Dedifferentiated amniotic fluid mesenchymal stem cell (primary cell): ENCODE measurements at regions not wholly inside any gene's neighbourhood (a gene's known extent, or its start where the extent isn't known, plus 50 kb on each side); places are given as distances from the start of the nearest gene placed in this dataset.

Source experiments
- DNase-seq: peaks from one replicate; pipeline ENCODE4 v3.0.0-alpha.2; 2016; ENCODE audit errors: extremely low spot score

- no peak for DNase-seq
Measured at GRCh38 chr9:31612336-31613030, 772.0 kb upstream of the ACO1 start.

DNA sequence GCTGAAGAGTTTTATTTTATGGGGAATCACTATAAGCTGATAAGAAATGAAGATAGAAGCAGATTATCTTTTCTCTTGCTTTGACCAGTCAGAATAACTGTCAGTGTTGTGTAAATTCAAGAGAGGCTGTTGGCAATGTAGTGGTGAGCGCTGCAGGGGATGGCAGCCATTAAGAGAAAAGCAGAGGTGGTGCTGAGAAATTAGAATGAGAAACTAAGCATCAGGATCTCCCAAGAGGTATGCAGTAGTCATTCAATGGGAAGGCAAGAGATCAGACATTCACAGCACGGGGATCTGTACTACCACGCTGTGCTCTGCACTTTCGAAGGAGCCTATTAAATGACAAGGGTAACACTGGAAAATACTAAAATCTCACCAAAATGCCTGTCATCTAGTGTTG, 768.5 kb upstream of the ACO1 start:
- no peak for DNase-seq

GRCh38 chr9:31623511-31623910, 760.9 kb upstream of the ACO1 start:
- no peak for DNase-seq

- DNase-seq = no peak
Measured at GRCh38 chr9:31629292-31629691, 755.2 kb upstream of the ACO1 start.

DNA sequence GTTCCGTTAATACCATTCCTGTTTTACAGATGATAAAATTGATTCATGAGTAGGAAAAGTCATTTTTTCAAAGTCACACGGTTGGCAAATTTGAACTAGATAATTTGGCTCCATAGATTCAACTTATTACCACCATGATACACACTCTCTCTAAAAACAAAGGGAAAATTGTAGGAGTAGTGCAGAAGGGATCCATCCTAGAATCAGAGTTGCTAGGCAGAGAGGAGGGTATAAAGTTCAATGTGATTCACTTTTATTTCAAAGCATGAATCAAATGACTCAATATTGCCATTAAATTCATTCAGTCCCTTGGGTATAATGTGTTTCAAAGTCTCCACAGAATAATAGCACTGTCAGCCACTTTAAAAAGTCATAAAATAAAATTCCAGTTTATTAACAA, 747.2 kb upstream of the ACO1 start:
- DNase-seq = no peak

- no peak for DNase-seq
Measured at GRCh38 chr9:31637861-31638260, 746.6 kb upstream of the ACO1 start.

- no peak for DNase-seq
Measured at GRCh38 chr9:31639451-31639850, 745.0 kb upstream of the ACO1 start.

GRCh38 chr9:31669311-31669710, 715.1 kb upstream of the ACO1 start:
- DNase-seq = no peak

- DNase-seq = no peak
Measured at GRCh38 chr9:31671011-31671410, 713.4 kb upstream of the ACO1 start.

DNA sequence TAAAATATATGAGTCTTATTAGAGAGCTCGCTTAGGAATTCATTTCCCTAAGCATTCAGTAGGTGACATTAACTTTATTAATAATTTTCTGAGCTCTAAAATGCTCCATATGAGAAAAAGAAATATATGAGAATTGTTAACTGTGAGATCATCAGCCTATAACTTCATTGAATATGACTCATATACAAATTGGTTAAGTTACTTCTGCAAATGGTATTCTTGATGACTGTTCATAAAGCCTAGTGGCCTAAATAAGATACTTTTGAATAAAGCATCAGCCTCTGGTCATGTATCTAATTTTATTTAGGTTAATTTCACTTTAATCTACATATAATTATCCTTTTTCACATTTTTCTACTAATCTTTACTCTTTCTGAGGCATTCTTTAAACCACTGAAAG, 710.2 kb upstream of the ACO1 start:
- no peak for DNase-seq

- no peak for DNase-seq
Measured at GRCh38 chr9:31677415-31677814, 707.0 kb upstream of the ACO1 start.

DNA sequence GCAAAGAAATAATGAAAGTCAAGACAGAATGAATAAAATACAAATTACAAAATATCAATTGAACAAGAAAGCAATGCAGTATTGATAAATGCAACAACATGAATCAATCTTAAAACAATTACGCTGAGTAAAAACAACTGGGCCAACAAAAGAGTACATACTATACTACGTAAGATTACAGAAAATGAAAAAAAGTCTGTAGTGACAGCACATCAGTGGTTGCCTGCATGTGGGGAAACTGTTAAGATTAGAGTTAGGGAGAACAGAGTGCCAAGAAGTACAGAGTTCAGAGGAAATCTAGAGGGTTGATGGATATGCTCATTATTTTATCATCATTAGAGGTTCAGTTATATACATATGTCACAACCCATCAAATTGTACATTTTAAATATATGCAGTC, 706.6 kb upstream of the ACO1 start:
- DNase-seq = no peak

GRCh38 chr9:31683116-31683515, 701.3 kb upstream of the ACO1 start:
- DNase-seq = peak; percentile 36

GRCh38 chr9:31697956-31698355, 686.5 kb upstream of the ACO1 start:
- no peak for DNase-seq

GRCh38 chr9:31699836-31700235, 684.6 kb upstream of the ACO1 start:
- DNase-seq = no peak

GRCh38 chr9:31700252-31701045, 684.0 kb upstream of the ACO1 start:
- no peak for DNase-seq

DNA sequence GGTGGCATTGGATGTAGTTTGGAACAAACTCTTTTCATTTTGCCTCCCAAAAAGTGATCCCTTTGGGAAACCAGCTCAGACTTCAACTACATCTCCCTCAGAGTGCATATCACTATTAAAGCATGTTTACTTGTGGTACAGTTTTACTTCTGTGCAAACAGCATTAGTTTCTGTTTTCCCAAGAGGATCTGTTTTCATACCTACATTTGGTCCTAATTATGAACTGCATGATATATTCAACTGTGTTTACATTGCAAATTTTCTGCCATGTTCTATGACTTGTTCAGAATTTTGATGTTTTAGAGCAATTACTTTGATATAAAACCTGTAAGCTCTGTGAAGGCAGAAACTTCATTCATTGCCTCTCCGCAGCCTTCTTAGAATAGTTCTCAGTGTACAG, 681.5 kb upstream of the ACO1 start:
- no peak for DNase-seq

- DNase-seq = no peak
Measured at GRCh38 chr9:31715250-31715649, 669.2 kb upstream of the ACO1 start.

DNA sequence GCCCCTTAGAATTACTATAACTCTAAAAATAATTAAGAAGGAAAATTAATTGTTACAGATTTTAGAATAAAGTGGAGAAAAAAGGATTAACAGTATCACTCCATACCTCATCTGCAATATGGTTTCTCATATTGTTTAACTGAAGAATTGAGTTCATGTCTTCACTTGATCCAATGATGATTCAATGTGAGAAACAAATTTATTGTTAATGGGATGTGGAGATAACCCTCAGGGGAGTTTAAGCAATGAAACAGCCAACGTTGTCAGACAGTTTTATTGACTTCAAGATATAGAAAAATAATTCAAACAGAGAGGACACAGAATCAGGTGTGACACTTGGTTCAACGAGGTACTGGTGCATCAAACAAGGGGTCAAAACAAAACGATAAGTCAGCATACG, 665.2 kb upstream of the ACO1 start:
- DNase-seq = no peak

DNA sequence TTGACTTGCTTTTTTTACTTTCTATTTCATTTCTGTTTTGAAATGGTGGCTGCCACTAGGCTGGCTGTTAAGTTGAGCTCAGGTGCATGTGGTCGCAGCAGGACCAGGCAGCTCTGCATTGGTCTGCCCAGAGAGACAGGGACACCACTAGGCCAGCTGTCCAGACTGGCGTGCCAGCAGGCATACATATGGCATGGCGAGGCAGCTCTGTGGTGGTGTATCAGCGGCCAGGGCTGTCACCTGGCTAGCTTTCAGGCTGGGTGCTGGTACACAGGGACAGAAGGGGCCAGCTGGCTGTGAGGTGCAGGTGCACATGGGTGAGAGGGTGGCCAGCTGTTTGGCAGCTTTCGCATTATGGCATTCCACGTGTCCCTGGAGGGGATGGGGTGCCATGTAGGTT, 654.0 kb upstream of the ACO1 start:
- no peak for DNase-seq

DNA sequence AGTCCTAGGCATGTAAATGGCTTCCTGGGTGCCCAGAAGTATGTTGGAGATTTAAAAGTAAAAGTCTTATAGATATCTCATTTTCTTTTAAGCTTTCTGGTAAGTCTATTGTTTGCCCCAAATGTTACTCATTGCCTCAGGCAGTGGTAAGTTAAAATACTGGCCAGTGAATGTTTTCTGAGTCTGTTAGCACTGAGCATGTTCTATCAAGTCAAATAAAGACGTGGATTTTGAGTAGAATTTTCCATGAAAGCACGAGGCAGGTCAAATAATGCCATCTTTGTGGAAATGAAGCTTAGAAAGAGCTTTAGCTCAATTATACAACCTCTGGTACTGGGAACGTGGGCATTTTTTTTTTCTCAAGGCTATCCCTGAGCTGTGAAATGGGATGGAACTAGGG, 651.3 kb upstream of the ACO1 start:
- DNase-seq = no peak

DNA sequence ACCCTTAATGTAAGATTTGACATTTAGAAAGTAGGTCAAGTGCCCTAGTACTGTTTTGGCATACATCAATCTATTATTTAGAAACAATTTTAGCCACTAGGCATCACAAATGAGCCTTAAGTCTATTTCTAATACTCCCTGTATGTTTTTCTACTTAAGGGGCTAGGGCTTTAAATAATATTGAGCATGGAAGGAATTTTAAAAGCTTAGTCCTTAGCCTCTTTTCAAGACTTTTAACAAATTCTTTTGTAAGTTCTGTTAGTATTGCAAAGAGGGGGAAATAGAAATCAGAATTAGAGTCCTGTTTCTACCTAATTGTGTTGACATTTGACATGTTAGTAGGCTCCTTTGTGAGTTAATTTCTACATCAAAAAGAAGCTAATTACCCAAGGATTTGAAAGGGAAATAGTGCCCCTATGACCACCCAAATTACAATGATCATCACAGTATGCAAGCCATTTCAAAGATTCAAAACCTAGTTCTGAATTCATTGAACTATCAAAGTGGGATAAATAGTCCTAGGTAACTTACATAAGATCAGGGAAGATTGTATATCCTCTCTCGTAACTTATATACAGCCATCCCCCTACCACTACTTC, 647.8 kb upstream of the ACO1 start:
- DNase-seq = no peak

- no peak for DNase-seq
Measured at GRCh38 chr9:31740705-31741104, 643.7 kb upstream of the ACO1 start.
